Breast epithelium (tissue), 4 donors: ENCODE measurements at regions not wholly inside any gene's neighbourhood (a gene's known extent, or its start where the extent isn't known, plus 50 kb on each side); places are given as distances from the start of the nearest gene placed in this dataset.
"Not testable (repeated sequence)": the region's sequence is repeated elsewhere in the genome, so short reads cannot be mapped to it uniquely, and the experiment has no call there.

Experiments used
- DNase-seq, 2 donors: peaks; one replicate each; pipeline ENCODE4 v3.0.0-alpha.2; 2019; ENCODE audit warnings: low spot score in 2 of 2
- H3K27ac ChIP-seq, 2 donors: fragments of 200-600 bp; sonication (generic) in 1 of 2; one replicate each; pipeline ENCODE4 v1.5.1; 2016 to 2019; ENCODE audit warnings: mild to moderate bottlenecking in 1 of 2
- H3K27me3 ChIP-seq, 2 donors: fragments of 200-600 bp; sonication (generic) in 1 of 2; one replicate each; pipeline versions ENCODE4 v1.5.1 to v1.6.0; 2017 to 2019; ENCODE audit warnings: control low read depth in 1 of 2, mild to moderate bottlenecking in 1 of 2
- H3K36me3 ChIP-seq: fragments of 200-600 bp; one replicate; pipeline ENCODE4 v1.5.1; 2019
- H3K4me1 ChIP-seq, 2 donors: fragments of 200-600 bp; sonication (generic); one replicate each; pipeline ENCODE4 v1.5.1; 2016 to 2019; ENCODE audit warnings: control low read depth in 1 of 2
- H3K4me3 ChIP-seq, 3 donors: fragments of 200-600 bp; sonication (generic); 1 replicate in 2 of 3; 2 replicates in 1 of 3; pipeline ENCODE4 v1.5.1; 2016 to 2019; ENCODE audit warnings: mild to moderate bottlenecking in 3 of 3, moderate library complexity in 2 of 3
- H3K9me3 ChIP-seq, 2 donors: fragments of 200-600 bp; sonication (generic) in 1 of 2; one replicate each; pipeline ENCODE4 v1.5.1; 2016 to 2019; ENCODE audit warnings: control low read depth in 1 of 2
- CTCF ChIP-seq, 3 donors: fragments of 450-650 bp; IDR thresholded peaks; one replicate each; pipeline ENCODE4 v1.5.1; 2016 to 2017; ENCODE audit warnings: antibody characterized with exemption in 3 of 3, mild to moderate bottlenecking in 3 of 3, moderate library complexity in 3 of 3
- POLR2A ChIP-seq: fragments of 450-650 bp; IDR thresholded peaks from one replicate; pipeline ENCODE4 v1.6.1; 2016; ENCODE audit warnings: antibody characterized with exemption, mild to moderate bottlenecking, moderate library complexity
- POLR2AphosphoS5 ChIP-seq, 3 donors: sonication (generic); formaldehyde crosslinking; IDR thresholded peaks; one replicate each; pipeline ENCODE4 v1.6.1; 2017; ENCODE audit warnings: antibody characterized with exemption in 3 of 3
- intact Hi-C: fragments of 100-400 bp; cut with DNase I; formaldehyde crosslinking; loops from one replicate; pipeline ENCODE4 v1.15.1; 2023; ENCODE audit warnings: low total_unique reads

DNA sequence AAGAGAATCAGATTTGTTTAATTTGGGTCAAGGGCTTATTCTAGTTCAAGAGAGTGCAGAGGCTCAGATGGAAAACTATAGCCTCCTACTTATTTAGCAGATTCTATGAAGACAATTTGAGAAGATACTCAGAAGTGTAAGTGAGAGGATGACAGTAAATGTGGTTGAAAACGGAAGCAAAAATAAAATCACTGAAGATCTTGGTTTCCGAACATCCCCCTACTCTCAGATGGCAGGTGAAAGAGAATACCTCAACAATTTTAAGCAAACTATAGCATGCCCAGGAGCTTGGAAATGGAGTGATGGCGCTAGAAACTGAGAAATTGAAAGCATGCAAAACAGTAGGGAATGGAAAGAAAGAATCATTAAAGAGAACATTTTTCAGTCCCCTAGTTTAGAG, 705.5 kb upstream of the CDH8 start:
- intact Hi-C loops, result no loop called here
- no peaks in the 10 kb centered on the region for H3K36me3 ChIP-seq
- no peaks in the 10 kb centered on the region for H3K27me3 ChIP-seq
- H3K9me3 ChIP-seq, result no peaks in the 10 kb centered on the region
- no peak overlapping the region for H3K27ac ChIP-seq
- DNase-seq, result no peak
- no peak overlapping the region for H3K4me3 ChIP-seq
- no peaks in the 10 kb centered on the region for H3K4me1 ChIP-seq
- TF ChIP-seq POLR2A, result no peak
- no peak for TF ChIP-seq POLR2AphosphoS5 (IDR thresholded peaks at IDR 0.05)
- TF ChIP-seq CTCF (IDR thresholded peaks at IDR 0.05), result no peak

DNA sequence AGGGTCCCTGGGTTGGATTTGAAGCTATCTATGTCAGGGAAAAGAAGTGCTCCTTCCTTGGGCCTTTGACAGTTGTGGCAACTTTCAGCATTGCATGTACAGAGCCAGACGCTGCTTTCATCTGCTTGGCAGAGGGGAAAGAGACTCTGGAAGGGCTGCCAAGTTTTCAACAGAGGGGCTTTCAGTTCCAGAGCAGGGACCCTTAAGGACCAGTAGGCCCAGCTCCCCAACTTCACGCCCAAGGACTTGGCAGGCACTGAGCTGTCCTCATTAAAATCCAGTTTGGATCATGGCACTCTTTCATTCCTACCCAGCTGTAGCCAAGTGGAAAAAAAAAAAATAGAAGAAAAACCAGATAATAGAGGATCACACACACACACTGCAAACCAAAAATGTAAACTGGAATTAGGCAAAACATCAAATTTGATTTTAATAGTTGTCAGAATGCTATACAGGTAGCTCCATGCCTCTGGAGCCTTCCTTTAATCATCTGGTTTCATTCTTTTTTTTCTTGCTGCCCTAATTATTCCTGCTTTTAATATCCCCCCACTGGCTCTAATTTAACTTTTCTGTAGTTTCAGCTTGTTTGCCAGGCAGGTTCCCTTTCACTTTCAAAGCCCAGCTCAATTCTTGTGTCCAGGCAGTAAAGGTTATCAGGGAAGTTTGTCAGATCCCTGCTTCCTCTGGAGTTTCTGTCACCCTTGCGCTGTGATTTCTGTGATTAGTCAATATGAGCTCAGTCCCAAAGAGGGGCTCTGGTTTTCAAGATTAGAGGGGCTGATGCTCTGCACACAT, 702.6 kb upstream of the CDH8 start:
- TF ChIP-seq POLR2AphosphoS5 (IDR thresholded peaks at IDR 0.05) (no peak), POLR2A (no peak), CTCF (IDR thresholded peaks at IDR 0.05) (no peak)

GRCh38 chr16:62732092-62732491, 695.9 kb upstream of the CDH8 start:
- Histone ChIP-seq H3K27ac (no peak overlapping the region), H3K4me1 (no peaks in the 10 kb centered on the region), H3K36me3 (no peaks in the 10 kb centered on the region), H3K4me3 (no peak overlapping the region), H3K9me3 (no peaks in the 10 kb centered on the region), H3K27me3 (no peaks in the 10 kb centered on the region)
- intact Hi-C loops, result no loop called here
- DNase-seq, result no peak
- TF ChIP-seq POLR2AphosphoS5 (IDR thresholded peaks at IDR 0.05), result no peak
- TF ChIP-seq CTCF (IDR thresholded peaks at IDR 0.05), result no peak
- TF ChIP-seq POLR2A, result no peak

More for the DNA sequence above, 702.6 kb upstream of the CDH8 start:
- Histone ChIP-seq H3K4me3 (no peak overlapping the region), H3K27me3 (no peaks in the 10 kb centered on the region), H3K9me3 (no peaks in the 10 kb centered on the region), H3K27ac (no peak overlapping the region), H3K36me3 (no peaks in the 10 kb centered on the region), H3K4me1 (no peaks in the 10 kb centered on the region)
- intact Hi-C loops, result no loop called here
- no peak for DNase-seq

DNA sequence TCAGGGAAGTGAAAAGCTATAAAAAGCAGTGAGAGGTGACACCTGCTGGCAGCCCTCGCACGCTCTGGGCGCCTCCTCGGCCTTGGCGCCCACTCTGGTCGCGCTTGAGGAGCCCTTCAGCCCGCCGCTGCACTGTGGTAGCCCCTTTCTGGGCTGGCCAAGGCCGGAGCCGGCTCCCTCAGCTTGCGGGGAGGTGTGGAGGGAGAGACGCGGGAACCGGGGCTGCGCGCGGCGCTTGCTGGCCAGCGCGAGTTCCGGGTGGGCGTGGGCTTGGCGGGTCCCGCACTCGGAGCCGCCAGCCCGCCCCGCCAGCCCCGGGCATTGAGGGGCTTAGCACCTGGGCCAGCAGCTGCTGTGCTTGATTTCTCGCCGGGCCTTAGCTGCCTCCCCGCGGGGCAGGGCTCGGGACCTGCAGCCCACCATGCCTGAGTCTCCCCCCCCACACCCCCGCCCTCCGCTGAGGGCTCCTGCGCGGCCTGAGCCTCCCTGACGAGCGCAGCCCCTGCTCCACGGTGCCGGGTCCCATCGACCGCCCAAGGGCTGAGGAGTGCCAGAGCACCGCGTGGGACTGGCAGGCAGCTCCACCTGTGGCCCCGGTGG, 688.5 kb upstream of the CDH8 start:
- intact Hi-C loops, H3K4me3 ChIP-seq, H3K4me1 ChIP-seq, H3K27me3 ChIP-seq, H3K36me3 ChIP-seq, H3K27ac ChIP-seq, DNase-seq: not testable (repeated sequence)
- H3K9me3 ChIP-seq, result peaks cover 0 to 14% of the 10 kb centered on the region in 2 donors

GRCh38 chr16:62720651-62721050, 684.4 kb upstream of the CDH8 start:
- Histone ChIP-seq H3K27ac (no peak overlapping the region), H3K4me3 (no peak overlapping the region), H3K36me3 (no peaks in the 10 kb centered on the region), H3K9me3 (peaks cover 0 to 16% of the 10 kb centered on the region in 2 donors), H3K4me1 (no peaks in the 10 kb centered on the region), H3K27me3 (no peaks in the 10 kb centered on the region)
- no peak for DNase-seq
- intact Hi-C loops, result no loop called here
- TF ChIP-seq POLR2A, result no peak
- TF ChIP-seq CTCF (IDR thresholded peaks at IDR 0.05), result no peak
- TF ChIP-seq POLR2AphosphoS5 (IDR thresholded peaks at IDR 0.05), result no peak
